Fibroblast of pulmonary artery (primary cell): ENCODE measurements at regions not wholly inside any gene's neighbourhood (a gene's known extent, or its start where the extent isn't known, plus 50 kb on each side); places are given as distances from the start of the nearest gene placed in this dataset.

Source experiments
- DNase-seq: peaks from one replicate; pipeline ENCODE4 v3.0.0-alpha.2; 2010; ENCODE audit warnings: low read depth
- H3K4me3 ChIP-seq: replicated peaks from 2 replicates; pipeline ENCODE4 v1.5.1; 2011; ENCODE audit warnings: low read depth, mild to moderate bottlenecking, control low read depth, low read length, moderate library complexity
- TF ChIP-seq, protein P1 (sequence below): IDR thresholded peaks from 2 replicates; pipeline ENCODE4 v1.5.1; 2011; ENCODE audit warnings: mild to moderate bottlenecking, control low read depth, low read length, inconsistent platforms; ENCODE audit errors: missing control alignments

DNA sequence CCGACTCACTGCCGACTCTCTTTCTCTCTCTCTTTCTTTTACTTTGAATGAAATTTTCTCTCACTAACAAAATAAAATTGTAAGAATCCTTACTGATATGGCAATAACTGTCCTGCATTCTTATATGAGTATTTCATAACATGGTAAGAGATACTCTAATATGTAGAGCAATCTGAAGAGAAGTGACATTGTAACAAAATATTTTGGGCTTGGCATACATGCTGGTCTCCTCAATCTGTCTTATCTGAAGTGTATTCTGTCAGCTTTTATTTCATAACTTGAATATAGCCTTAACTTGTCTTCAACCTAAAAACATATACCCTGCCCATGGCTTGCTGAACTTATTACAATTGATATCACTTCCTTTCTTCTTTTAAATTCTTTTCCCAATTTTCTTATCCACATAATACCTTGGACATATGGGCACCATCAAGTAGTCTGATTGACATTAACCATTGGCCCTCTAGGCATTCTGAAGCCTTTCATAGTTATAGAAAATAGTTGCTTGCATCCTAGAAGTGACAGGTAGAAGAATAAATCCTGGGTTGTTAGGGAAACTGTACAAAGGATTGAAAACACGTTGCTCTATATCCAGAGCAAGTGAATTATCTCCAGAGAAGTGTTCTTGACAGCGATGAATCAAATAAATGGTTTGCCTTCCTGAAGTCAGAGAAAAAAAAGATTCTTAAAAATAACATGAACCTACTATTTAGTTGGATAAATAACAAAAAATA, 537.6 kb upstream of the TYRP1 start:
- TF ChIP-seq, protein P1, sequence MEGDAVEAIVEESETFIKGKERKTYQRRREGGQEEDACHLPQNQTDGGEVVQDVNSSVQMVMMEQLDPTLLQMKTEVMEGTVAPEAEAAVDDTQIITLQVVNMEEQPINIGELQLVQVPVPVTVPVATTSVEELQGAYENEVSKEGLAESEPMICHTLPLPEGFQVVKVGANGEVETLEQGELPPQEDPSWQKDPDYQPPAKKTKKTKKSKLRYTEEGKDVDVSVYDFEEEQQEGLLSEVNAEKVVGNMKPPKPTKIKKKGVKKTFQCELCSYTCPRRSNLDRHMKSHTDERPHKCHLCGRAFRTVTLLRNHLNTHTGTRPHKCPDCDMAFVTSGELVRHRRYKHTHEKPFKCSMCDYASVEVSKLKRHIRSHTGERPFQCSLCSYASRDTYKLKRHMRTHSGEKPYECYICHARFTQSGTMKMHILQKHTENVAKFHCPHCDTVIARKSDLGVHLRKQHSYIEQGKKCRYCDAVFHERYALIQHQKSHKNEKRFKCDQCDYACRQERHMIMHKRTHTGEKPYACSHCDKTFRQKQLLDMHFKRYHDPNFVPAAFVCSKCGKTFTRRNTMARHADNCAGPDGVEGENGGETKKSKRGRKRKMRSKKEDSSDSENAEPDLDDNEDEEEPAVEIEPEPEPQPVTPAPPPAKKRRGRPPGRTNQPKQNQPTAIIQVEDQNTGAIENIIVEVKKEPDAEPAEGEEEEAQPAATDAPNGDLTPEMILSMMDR = no peak
- no peak overlapping the region for H3K4me3 ChIP-seq
- DNase-seq = no peak

DNA sequence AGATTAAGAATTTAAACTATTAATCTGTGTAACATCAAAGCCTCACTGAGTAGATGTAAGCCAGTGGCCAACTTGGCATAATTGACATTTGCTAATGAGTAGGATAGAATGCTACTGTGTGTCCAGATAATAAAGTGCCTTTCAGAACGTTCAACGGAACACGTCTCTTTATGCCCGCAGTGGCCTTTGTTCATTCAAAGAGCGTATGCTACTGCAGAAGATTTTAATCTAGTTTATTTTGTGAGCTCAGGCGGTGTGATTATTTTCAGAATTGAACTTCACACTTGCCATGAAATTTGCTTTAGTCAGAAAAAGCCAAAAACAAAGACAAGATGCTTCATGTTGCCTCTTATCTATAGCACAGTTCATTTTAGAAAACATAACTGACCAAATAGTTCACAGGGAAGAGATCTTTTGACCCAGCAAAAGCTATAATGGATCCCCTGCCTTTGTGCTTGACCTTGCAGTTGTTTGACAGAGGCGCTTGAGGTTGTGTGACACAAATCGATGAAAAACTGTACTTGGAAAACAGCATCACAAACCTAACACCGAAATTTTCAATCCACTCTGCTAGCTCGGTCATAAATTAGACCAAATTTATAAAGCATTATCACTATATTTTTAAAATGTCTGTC, 530.9 kb upstream of the TYRP1 start:
- TF ChIP-seq, protein P1 = no peak
- no peak for DNase-seq
- no peak overlapping the region for H3K4me3 ChIP-seq

DNA sequence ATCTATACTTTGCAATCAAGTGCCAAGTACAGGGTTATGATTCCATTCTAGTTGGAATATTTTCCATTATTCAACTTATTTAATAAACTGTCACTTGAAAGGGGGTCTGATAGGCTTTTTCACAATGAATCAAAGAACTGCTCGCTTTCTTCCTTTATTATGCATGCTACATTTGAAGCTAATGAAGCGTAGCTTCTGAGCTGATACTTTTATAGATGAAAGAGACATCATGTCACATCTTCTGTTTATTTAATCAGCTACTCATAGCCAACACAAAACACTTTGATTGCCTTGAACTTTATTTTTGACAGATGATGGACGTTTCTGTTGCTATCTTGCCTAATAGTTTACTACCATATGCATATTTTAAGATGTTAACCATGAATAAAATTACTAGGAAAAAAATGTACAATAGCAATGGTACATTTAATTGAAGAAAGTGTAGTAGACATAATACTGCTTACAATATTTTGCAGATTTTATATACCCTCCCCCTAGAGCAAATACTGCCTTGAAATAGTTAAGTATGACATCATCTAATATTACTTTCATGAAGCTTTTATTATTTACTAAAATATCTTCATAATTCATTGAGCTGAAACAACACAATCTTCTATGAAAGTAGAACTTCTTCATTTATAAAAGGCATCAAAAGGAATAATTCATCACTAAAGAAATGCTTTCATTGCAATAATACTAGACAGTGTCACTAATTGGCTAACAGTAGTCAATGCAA, 529.3 kb upstream of the TYRP1 start:
- TF ChIP-seq, protein P1 = no peak
- no peak overlapping the region for H3K4me3 ChIP-seq
- DNase-seq = no peak

DNA sequence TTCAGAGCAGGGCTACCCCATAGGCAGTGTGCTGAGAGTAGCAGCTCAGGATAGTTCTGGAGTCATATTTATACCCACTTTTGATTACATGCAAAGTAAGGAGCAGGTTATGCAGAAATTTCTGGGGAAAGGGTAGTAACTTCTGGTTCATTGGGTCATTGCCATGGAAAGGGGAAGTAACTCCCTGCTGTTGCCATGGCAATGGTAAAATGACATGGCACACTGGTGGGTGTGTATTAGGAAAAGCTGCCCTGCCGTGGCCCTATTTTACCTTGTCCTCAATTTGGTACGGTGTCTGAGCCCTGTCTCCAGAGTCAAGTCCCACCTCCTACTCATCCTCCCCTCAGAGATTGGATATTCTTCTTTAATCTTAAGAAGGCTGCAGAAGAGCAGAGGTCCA, 526.7 kb upstream of the TYRP1 start:
- TF ChIP-seq, protein P1 = no peak
- no peak for DNase-seq
- H3K4me3 ChIP-seq = no peak overlapping the region

DNA sequence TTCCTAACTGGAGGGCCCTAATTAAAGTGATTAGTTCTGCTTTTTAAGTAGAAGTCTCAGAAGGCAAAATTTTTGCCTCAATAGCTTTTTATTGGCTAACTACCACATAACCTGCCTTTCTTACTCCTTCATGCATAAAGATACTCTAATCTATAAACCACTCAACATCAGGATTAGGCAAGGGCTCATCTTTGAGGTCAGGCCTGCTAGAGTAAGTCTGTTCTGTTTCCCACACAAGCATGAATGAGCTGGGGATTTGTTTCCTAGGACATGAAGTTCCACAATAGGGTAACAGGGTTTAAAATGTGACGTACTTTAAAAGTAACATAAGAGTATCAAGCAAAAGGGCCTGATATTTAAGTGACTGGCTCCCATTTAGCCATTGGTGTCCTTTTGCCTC, 522.7 kb upstream of the TYRP1 start:
- TF ChIP-seq, protein P1 = no peak
- no peak for DNase-seq
- H3K4me3 ChIP-seq = no peak overlapping the region

DNA sequence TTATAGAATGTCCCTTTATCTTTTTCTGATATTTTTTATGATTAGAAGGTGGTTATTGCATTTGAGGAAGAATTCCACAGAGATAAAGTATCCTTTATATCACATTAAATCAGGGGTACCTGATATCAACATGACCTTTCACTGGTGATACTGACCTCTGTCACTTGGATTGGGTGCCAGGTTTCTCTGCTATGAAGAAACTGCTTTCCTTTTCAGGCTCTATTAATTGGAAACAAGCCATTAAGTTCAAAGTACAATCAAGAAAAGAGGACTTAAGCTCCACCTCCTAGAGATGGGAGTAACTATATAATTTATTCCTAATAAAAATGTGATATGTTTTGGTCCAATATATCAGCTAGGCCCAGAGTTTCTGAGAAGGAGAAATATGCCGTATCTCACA, 514.6 kb upstream of the TYRP1 start:
- DNase-seq = no peak
- TF ChIP-seq, protein P1 = no peak
- H3K4me3 ChIP-seq = no peak overlapping the region
